ENCODE measurements at regions not wholly inside any gene's neighbourhood (a gene's known extent, or its start where the extent isn't known, plus 50 kb on each side); places are given as distances from the start of the nearest gene placed in this dataset.

- Histone ChIP-seq H3K27me3 (no peaks in the 10 kb centered on the region), H3K36me3 (no peaks in the 10 kb centered on the region), H3K9me3 (no peaks in the 10 kb centered on the region), H3K4me3 (no peak overlapping the region), H3K4me1 (no peaks in the 10 kb centered on the region), H3K27ac (no peak overlapping the region)
- ATAC-seq (no peak), DNase-seq (no peak), FAIRE-seq (no peak)
- no peak for TF ChIP-seq CTCF (IDR thresholded peaks at IDR 0.05)
- intact Hi-C loops (cut with DNase I), result no loop called here
- WGBS, 2 donors, result 61 to 71% methylated on average over 4 of the region's 4 CpGs
These were observed 105.5 kb downstream of the TLR4 start for GRCh38 chr9:117809751-117810150.

- ATAC-seq (no peak), FAIRE-seq (no peak), DNase-seq (no peak)
- no peaks in the 10 kb centered on the region for H3K27me3 ChIP-seq
- no peak overlapping the region for H3K4me3 ChIP-seq
- WGBS, 2 donors, result 33% methylated on average over 5 of the region's 5 CpGs
- intact Hi-C loops (cut with DNase I), result no loop called here
- H3K9me3 ChIP-seq, result no peaks in the 10 kb centered on the region
- H3K27ac ChIP-seq, result no peak overlapping the region
- no peaks in the 10 kb centered on the region for H3K4me1 ChIP-seq
- no peaks in the 10 kb centered on the region for H3K36me3 ChIP-seq
- TF ChIP-seq CTCF (IDR thresholded peaks at IDR 0.05), result no peak
These were observed 111.1 kb downstream of the TLR4 start for GRCh38 chr9:117815315-117815714.

DNA sequence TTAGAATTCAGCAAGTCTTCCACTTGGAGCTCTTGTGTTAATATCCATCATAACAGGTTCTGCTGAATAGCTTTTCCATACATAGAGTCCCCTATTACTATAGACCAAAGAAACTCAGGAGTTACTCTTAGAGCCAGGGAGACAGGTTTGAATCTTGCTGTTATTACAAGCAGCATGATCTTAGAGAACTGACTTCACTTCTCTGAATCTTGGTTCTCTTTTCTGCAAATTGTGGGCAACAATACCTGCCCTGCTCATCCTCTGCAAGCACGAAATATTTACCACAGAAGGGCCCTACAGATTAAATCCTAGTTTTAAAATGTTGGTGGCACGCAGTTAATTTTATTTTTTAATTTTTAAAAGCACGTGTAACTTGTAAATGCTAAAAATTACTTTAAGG, 111.7 kb downstream of the TLR4 start:
- no peaks in the 10 kb centered on the region for H3K4me1 ChIP-seq
- H3K36me3 ChIP-seq, result no peaks in the 10 kb centered on the region
- WGBS, 2 donors, result 47 to 59% methylated on average over 3 of the region's 3 CpGs
- H3K27ac ChIP-seq, result no peak overlapping the region
- no peak for TF ChIP-seq CTCF (IDR thresholded peaks at IDR 0.05)
- ATAC-seq, result no peak
- intact Hi-C loops (cut with DNase I), result no loop called here
- DNase-seq, result no peak
- no peaks in the 10 kb centered on the region for H3K9me3 ChIP-seq
- no peaks in the 10 kb centered on the region for H3K27me3 ChIP-seq
- FAIRE-seq, result no peak
- H3K4me3 ChIP-seq, result no peak overlapping the region

- intact Hi-C loops (cut with DNase I), result no loop called here
- FAIRE-seq, result no peak
- H3K36me3 ChIP-seq, result no peaks in the 10 kb centered on the region
- no peak for TF ChIP-seq CTCF (IDR thresholded peaks at IDR 0.05)
- no peak for DNase-seq
- no peak overlapping the region for H3K4me3 ChIP-seq
- no peaks in the 10 kb centered on the region for H3K9me3 ChIP-seq
- H3K27ac ChIP-seq, result no peak overlapping the region
- H3K4me1 ChIP-seq, result no peaks in the 10 kb centered on the region
- H3K27me3 ChIP-seq, result peaks cover 0 to 4% (median 0%) of the 10 kb centered on the region in 4 donors
- WGBS, 2 donors, result 45 to 53% methylated on average over 2 of the region's 2 CpGs
- peak in 1 of 4 donors; percentile 37 for ATAC-seq
These were observed 117.8 kb downstream of the TLR4 start for GRCh38 chr9:117821954-117822353.

- no peaks in the 10 kb centered on the region for H3K4me1 ChIP-seq
- DNase-seq, result no peak
- no peak overlapping the region for H3K4me3 ChIP-seq
- no peaks in the 10 kb centered on the region for H3K9me3 ChIP-seq
- intact Hi-C loops (cut with DNase I), result no loop called here
- no peaks in the 10 kb centered on the region for H3K36me3 ChIP-seq
- no peak for ATAC-seq
- no peak for TF ChIP-seq CTCF (IDR thresholded peaks at IDR 0.05)
- FAIRE-seq, result no peak
- peaks cover 0 to 4% (median 0%) of the 10 kb centered on the region in 4 donors for H3K27me3 ChIP-seq
- H3K27ac ChIP-seq, result no peak overlapping the region
These were observed 119.4 kb downstream of the TLR4 start for GRCh38 chr9:117823576-117823975.
